ENCODE measurements at regions not wholly inside any gene's neighbourhood (a gene's known extent, or its start where the extent isn't known, plus 50 kb on each side); places are given as distances from the start of the nearest gene placed in this dataset.

GRCh38 chr4:36574816-36575215 lies 293.4 kb downstream of the DTHD1 start:
- TF ChIP-seq CTCF (IDR thresholded peaks at IDR 0.05) (no peak), ZFX (IDR thresholded peaks at IDR 0.05; ENCODE audit: borderline replicate concordance) (no peak)
